Renal pelvis (tissue), 1 donor: ENCODE measurements at regions not wholly inside any gene's neighbourhood (a gene's known extent, or its start where the extent isn't known, plus 50 kb on each side); places are given as distances from the start of the nearest gene placed in this dataset.

Source experiments
- DNase-seq: peaks from one replicate; pipeline ENCODE4 v3.0.0-alpha.2; 2013

- no peak for DNase-seq
Measured at GRCh38 chr13:74409551-74409950, 275.3 kb upstream of the KLF12 start.

GRCh38 chr13:74406420-74406819 is 272.2 kb upstream of the KLF12 start:
- DNase-seq = no peak

GRCh38 chr13:74398599-74398998 is 264.4 kb upstream of the KLF12 start:
- no peak for DNase-seq

GRCh38 chr13:74389056-74389455 is 254.9 kb upstream of the KLF12 start:
- DNase-seq = no peak

- no peak for DNase-seq
Measured at GRCh38 chr13:74388626-74389025, 254.4 kb upstream of the KLF12 start.

GRCh38 chr13:74372511-74372910 is 238.3 kb upstream of the KLF12 start:
- DNase-seq = no peak

- DNase-seq = no peak
Measured at GRCh38 chr13:74367193-74367592, 233.0 kb upstream of the KLF12 start.

- no peak for DNase-seq
Measured at GRCh38 chr13:74361274-74361673, 227.1 kb upstream of the KLF12 start.

- DNase-seq = no peak
Measured at GRCh38 chr13:74346960-74347359, 212.8 kb upstream of the KLF12 start.

- DNase-seq = no peak
Measured at GRCh38 chr13:74338341-74338740, 204.1 kb upstream of the KLF12 start.

GRCh38 chr13:74336546-74336945 is 202.3 kb upstream of the KLF12 start:
- no peak for DNase-seq

- DNase-seq = no peak
Measured at GRCh38 chr13:74335370-74335769, 201.2 kb upstream of the KLF12 start.

- no peak for DNase-seq
Measured at GRCh38 chr13:74329962-74330361, 195.8 kb upstream of the KLF12 start.

- DNase-seq = no peak
Measured at GRCh38 chr13:74325106-74325505, 190.9 kb upstream of the KLF12 start.

- DNase-seq = no peak
Measured at GRCh38 chr13:74324338-74324737, 190.1 kb upstream of the KLF12 start.

GRCh38 chr13:74322562-74322961 is 188.4 kb upstream of the KLF12 start:
- no peak for DNase-seq

- no peak for DNase-seq
Measured at GRCh38 chr13:74320282-74320681, 186.1 kb upstream of the KLF12 start.

- DNase-seq = no peak
Measured at GRCh38 chr13:74316547-74316946, 182.3 kb upstream of the KLF12 start.

- no peak for DNase-seq
Measured at GRCh38 chr13:74306496-74306895, 172.3 kb upstream of the KLF12 start.

GRCh38 chr13:74305876-74306275 is 171.7 kb upstream of the KLF12 start:
- DNase-seq = no peak

GRCh38 chr13:74301258-74301935 is 167.2 kb upstream of the KLF12 start:
- DNase-seq = no peak

GRCh38 chr13:74300162-74300561 is 166.0 kb upstream of the KLF12 start:
- no peak for DNase-seq

GRCh38 chr13:74299721-74300120 is 165.5 kb upstream of the KLF12 start:
- no peak for DNase-seq

- DNase-seq = no peak
Measured at GRCh38 chr13:74298923-74299322, 164.7 kb upstream of the KLF12 start.
